Astrocyte of the spinal cord (primary cell): ENCODE measurements at regions not wholly inside any gene's neighbourhood (a gene's known extent, or its start where the extent isn't known, plus 50 kb on each side); places are given as distances from the start of the nearest gene placed in this dataset.
A peak's percentile ranks its signal among the peaks of the same experiment; 100 is the strongest.
"Not testable (repeated sequence)": the region's sequence is repeated elsewhere in the genome, so short reads cannot be mapped to it uniquely, and the experiment has no call there.

Source experiments
- DNase-seq: peaks from one replicate; pipeline ENCODE4 v3.0.0; 2011; ENCODE audit warnings: low read depth, low spot score
- H3K4me3 ChIP-seq: 2 replicates; pipeline ENCODE4 v1.5.1; 2011; ENCODE audit warnings: low read depth, mild to moderate bottlenecking, low read length, moderate library complexity
- in situ Hi-C: cut with HindIII; loops from 2 replicates; pipeline ENCODE4 v1.10.0; 2017; ENCODE audit warnings: low sequenced_read_pairs
- TF ChIP-seq, protein P1 (sequence below): IDR thresholded peaks from 2 replicates; pipeline ENCODE4 v1.5.1; 2012; ENCODE audit warnings: low read depth, mild to moderate bottlenecking, low read length, inconsistent platforms

- no peak overlapping the region for H3K4me3 ChIP-seq
- TF ChIP-seq, protein P1, sequence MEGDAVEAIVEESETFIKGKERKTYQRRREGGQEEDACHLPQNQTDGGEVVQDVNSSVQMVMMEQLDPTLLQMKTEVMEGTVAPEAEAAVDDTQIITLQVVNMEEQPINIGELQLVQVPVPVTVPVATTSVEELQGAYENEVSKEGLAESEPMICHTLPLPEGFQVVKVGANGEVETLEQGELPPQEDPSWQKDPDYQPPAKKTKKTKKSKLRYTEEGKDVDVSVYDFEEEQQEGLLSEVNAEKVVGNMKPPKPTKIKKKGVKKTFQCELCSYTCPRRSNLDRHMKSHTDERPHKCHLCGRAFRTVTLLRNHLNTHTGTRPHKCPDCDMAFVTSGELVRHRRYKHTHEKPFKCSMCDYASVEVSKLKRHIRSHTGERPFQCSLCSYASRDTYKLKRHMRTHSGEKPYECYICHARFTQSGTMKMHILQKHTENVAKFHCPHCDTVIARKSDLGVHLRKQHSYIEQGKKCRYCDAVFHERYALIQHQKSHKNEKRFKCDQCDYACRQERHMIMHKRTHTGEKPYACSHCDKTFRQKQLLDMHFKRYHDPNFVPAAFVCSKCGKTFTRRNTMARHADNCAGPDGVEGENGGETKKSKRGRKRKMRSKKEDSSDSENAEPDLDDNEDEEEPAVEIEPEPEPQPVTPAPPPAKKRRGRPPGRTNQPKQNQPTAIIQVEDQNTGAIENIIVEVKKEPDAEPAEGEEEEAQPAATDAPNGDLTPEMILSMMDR = no peak
- in situ Hi-C loops = no loop called here
- DNase-seq = no peak
Measured at GRCh38 chr9:108779551-108780325, 76.0 kb downstream of the ACTL7B start.

DNA sequence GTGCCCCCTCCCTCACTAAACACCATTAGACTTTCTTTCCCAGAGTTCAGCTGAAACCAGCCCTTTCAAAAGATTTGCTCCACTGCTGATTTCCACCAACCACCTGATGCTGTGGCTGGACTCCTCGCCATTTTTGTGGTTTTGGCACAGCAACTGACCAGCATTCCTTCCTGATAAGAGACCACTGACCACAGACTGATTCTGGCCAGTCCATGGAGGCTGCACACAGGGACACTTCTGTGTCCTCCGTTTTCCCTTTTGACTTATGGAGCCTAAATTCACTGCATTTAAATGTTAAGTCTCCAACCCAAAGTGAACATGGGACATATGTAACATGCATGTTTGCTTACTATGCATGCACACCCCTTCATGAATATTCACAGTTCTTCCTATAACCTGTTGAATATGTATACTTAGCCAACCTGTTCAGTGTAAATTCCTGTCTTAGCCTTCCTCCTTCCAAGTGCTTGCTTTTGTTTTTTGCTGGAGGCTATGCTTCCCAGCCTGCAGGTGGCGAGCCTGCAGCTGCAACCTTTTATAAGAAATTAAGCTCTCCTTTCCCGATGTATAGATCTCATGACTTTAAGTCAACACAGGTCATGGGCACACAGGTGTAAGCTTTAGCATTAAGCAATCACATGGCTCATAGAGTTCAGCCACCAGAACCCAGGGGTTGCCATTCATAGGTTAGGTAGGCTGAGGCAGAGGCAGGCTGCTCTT, 78.7 kb downstream of the ACTL7B start:
- H3K4me3 ChIP-seq = no peak overlapping the region
- TF ChIP-seq, protein P1 = peak; percentile 46
- DNase-seq = peak; percentile 79
- in situ Hi-C loops = no loop called here

DNA sequence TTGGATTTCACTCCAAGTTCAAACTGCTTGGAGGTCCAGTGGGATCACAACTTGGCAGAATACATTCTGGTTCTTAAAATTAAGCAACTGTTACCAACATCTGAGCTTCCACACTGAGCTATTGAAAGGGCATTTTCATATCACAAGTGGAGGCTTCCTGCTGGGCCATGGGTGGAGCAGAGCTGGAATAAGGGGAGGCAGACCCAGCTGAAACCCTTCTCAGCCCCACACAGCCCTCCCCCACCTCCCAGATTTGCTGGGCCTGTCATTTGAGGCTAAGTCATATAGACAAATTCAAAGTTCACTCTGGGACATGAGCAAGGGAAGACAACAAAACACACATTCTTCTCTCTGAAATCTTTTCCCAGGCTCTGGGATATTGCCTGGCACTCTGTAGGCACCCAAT, 79.9 kb downstream of the ACTL7B start:
- TF ChIP-seq, protein P1 = no peak
- no peak overlapping the region for H3K4me3 ChIP-seq
- no peak for DNase-seq
- in situ Hi-C loops = no loop called here

DNA sequence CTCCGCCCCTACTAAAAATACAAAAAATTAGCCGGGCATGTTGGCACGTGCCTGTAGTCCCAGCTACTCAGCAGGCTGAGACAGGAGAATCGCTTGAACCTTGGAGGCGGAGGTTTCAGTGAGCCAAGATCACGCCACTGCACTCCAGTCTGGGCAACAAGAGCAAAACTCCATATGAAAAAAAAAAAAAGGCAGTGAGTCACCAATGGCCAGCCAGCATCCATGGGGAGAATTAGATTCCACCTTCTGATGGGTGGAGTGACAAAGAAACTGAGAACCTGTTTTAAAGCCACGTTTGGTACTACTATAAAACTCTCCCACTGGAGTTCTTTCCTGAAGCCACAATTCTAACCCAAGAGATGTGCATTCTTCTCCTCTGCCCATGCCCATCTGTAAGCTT, 81.7 kb downstream of the ACTL7B start:
- H3K4me3 ChIP-seq, in situ Hi-C loops, DNase-seq: not testable (repeated sequence)

DNA sequence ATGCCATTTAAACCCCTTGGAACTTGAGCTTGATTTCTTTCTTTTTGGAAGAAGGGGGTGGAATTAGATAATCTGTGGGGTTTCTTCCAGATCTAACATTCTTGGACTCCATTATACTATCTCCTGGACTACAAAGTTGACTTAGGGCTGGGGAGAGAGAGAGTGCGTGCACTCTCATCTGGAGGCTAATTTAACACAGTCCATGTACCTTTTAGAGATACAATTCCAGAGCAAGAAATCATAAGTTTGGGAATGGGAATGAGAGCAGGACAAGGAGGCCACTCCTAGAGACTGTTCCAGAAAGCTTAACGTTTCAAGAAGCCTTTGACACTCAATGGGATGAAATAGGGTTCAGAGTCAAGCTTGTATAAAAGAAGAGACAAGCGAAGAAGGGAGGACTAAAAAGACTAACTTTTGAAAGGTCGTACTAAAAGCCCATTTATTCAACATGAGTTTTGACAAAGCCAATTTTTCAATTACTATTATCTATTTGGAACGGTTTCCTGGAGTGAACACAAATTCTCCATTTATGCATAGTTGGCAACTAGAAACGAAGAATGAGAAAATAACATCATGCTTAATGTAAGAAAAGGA, 83.4 kb downstream of the ACTL7B start:
- no peak overlapping the region for H3K4me3 ChIP-seq
- TF ChIP-seq, protein P1 = no peak
- in situ Hi-C loops = no loop called here
- DNase-seq = no peak

- in situ Hi-C loops = no loop called here
- TF ChIP-seq, protein P1 = no peak
- H3K4me3 ChIP-seq = no peak overlapping the region
- DNase-seq = no peak
Measured at GRCh38 chr9:108768744-108769143, 87.0 kb downstream of the ACTL7B start.

DNA sequence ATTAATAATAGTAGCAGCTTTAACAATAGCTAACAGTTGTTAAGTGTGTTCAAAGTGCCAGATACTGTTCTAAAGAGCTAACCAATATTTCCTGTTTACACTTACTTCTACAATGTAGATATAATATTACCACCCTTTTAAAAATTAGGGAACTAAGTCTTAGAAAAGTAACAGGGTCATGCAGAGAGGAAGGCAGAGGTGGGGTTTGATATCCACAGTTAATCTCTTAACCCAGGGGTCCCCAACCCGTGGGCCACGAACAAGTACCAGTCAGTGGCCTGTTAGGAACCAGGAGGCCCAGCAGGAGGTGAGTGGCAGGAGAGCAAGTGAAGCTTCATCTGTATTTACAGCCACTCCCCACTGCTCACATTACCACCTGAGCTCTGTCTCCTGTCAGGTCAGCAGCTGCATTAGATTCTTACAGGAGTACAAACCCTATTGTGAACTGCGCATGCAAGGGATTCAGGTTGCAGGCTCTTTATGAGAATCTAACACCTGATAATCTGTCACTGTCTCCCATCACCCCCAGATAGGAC, 89.1 kb downstream of the ACTL7B start:
- in situ Hi-C loops = no loop called here
- no peak overlapping the region for H3K4me3 ChIP-seq
- TF ChIP-seq, protein P1 = no peak
- DNase-seq = no peak
